CD4-positive, alpha-beta T cell treated with Interleukin-4 for 4 hours (primary cell): ENCODE measurements at regions not wholly inside any gene's neighbourhood (a gene's known extent, or its start where the extent isn't known, plus 50 kb on each side); places are given as distances from the start of the nearest gene placed in this dataset.

Experiments used
- DNase-seq: peaks from one replicate; pipeline ENCODE4 v3.0.0-alpha.2; 2020

DNA sequence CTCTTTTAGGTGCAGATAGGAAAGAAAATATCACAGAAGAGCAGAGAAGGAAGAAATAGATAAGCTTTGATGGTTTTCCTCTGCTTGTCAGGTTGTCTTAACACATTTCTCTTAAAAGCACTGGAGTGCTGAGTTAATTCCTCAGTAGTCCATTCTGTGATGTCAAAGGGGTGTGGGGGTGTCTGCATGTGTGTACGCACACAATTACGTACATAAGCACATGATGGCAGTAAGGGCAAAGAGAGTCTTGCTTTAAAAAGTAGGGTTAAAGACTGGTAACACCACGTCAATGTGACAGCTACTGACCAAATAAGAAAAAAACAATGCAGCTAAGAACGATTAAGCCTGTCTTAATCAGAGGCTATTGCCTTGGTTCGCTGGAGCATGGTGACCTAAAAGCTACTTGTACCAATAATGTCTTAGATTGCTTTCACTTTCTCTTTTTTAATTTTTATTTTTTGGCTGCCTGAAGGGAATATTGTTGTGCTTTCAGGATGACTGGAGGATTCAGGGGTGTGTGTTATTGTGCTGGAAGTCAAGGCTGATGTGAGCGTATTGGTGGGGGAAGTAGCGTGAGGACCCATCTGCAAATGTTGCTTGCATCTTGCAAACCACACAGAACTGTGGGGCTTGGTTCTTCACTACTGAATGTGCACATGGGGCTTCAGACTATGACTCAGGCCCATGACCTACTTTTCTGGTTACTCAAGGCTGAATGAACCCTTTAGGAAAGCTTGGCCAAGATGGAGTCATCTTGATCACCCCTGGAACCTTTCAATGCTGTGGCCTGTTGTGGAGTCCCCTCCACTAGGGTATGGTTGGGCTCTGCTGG is 417.8 kb upstream of the TPM1 start:
- no peak for DNase-seq

GRCh38 chr15:62625429-62626033 is 417.0 kb upstream of the TPM1 start:
- no peak for DNase-seq

DNA sequence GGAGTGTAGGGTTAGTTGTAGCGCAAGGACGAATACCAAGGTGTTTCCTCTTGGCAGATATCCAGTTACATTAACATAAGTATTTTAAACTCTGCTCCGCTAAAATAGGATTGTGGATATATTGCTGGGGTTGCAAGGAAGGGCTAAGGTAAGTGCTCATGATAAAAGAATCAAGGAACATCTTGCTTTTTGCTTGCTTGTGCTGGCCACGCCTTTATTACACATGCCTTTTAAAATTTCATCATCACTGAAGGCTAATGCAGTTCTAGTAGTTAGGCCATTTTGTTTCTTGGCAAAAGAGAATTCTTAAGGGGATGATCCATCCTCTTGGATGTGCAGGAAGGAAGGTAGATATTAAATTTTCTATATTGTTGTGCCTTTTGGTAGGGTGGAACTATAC is 415.6 kb upstream of the TPM1 start:
- no peak for DNase-seq

- no peak for DNase-seq
Observed at GRCh38 chr15:62631076-62631724, 411.3 kb upstream of the TPM1 start.

GRCh38 chr15:62636823-62637573 is 405.5 kb upstream of the TPM1 start:
- DNase-seq = no peak

DNA sequence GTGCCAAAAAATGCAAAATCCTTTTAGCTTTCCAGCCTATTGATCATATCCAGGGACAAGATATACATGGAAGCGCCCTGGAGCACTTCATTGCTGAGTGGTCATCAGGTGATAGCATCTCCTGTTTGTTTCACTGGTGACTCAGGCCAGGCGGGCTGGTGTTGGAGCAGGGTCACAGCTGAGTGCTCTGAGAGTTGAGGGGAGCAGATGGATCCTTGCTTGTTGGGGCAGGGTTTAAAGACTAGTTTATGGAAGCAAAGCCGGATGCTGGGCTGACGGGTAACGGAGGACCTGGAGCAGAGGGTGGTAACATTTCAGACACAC is 405.0 kb upstream of the TPM1 start:
- no peak for DNase-seq

DNA sequence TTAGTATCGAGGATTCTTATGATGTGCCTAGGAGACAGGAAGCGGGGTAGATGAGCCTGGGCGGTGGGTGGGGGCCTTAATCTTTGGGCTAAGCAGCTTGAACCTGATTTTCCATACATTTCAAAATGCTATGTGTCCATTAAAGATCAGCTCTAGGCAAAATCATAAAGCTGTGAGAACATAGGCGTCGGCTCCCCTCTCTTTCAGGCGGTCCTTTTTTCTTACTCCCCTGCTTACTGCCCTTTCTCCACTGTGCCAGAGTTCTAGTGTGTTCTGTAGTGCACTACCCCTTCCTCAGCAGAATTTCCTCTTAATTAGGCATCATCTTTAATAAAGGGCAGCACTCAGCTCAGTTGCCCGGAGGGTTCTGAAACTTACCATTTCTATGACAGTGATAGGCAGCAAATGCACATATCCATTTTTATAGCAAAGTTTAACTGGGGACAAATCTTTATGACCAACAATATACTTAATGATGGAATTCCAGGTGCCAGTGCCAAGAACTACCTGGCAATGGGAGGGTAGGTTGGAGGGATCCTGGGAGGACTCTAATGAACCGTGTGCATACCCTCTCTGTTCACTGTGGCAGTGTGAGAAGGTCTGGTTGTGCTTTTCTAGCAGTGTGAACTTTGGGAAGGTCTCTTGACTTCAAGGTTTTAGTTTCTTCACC is 404.5 kb upstream of the TPM1 start:
- no peak for DNase-seq

DNA sequence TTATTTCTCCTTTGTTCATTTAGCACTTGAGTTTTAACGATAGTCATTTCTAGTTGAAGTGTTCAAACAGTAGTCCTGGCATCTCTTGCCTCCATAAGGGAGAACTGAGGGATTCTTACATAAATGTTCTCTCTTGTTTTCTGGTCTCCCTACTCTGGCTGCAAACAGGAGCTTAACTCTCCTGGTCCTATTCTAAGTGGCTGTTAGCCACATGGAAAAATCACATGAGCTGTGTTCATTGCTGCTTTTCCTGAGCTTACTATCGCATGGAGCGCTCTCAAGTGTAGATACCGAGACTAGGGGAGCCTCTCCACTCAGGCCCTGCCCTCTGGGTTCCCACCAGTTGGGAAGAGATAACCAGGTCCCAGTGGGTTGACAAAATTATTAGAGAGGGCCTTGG is 403.1 kb upstream of the TPM1 start:
- DNase-seq = no peak

DNA sequence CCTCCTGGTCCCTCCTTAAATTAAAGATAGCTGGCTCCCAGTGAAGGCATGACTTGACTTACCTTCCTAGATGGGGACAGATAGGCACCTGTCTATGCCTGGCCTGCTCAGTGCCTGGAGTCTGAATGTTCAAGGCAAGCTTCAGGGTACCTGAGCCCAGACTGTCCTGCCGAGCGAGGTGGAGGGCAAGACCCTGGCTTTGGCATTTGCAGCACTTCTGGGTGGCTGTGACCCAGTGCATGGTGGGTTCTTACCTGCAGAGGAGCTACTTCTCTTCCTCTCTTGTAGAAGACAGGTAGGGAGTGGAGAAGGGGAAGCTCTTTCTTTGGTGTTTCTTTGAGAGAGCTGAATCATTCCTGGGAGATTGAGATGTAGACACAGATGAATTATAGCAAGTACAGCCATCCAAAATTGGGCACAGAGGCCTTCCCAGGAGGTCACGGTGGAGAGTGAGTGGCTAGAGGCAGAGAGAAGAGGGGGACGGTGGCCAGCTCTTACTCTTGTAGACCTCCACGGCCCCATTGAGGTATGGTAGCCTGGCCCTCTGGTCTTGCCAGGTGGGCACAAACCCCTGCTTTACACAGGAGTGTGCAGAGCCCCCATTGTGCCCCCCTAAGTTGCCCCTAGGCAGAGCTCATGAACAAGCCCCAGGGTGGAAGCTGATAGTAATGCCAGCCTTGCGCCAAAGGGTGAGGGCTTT is 402.5 kb upstream of the TPM1 start:
- no peak for DNase-seq

DNA sequence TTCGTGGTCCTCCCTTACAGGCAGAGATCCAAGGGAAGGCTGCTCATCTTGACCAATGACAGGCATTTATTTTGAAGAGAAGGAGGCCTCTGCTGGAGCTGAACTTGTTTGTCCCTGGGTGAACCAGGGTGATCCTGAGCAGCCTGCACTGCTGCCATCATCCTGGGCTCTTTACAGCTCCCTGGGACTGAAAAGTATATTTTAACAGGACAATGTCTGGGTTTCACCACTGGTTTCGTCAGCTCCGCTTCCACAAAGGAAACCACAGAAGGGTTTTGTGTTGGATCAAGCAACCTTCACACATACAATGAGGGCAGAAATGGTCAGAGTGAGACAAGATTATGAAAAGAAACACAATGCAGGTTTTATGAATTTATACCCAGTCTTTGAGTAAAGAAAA is 400.7 kb upstream of the TPM1 start:
- no peak for DNase-seq

DNA sequence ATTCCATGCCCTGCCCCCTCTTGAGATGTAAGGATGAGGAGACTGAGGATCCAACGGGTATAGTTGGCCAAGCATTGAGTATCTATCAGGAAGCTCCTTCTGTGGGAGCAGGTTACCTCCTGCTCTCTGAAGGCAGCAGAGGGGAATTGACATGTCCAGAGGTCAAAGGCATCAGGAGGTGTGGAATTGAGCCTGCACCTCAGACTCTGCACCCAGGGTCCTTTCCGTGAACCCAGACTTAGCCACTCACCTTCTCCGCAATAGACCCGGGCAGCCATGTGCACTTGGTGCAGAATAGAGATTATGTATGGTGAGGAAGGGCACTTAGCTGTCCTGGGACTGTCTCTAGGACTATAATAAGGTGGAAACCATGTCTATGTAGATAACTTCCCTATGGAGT is 399.0 kb upstream of the TPM1 start:
- DNase-seq = no peak

- no peak for DNase-seq
Observed at GRCh38 chr15:62644216-62644888, 398.2 kb upstream of the TPM1 start.

GRCh38 chr15:62644889-62645742 is 397.4 kb upstream of the TPM1 start:
- no peak for DNase-seq

DNA sequence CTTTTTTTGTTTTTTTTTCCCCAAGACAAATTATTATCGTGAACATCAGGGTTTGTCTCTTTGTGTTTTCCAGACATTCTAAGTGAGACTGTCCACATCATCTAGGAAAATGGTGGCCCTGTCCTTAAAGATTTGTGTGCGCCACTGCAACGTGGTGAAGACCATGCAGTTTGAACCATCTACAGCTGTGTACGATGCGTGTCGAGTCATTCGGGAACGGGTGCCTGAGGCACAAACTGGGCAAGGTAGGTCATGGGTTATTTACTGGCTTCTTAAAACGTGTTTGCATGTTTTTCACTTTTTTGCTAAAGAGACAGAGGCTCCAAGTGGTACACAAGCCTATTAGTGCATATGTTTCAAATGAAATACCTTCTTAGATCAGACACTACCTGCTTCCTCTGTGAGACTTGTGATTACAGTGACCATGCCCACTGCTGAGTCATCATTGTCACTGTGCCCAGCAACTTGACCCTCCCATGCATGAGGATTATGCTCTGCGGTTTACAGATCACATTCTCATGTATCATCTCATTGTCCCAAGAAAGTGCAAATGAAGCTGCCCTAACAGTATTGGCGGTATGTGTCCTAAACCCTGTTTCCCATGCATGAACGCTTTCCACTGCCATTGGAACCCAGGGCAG is 395.2 kb upstream of the TPM1 start:
- no peak for DNase-seq

DNA sequence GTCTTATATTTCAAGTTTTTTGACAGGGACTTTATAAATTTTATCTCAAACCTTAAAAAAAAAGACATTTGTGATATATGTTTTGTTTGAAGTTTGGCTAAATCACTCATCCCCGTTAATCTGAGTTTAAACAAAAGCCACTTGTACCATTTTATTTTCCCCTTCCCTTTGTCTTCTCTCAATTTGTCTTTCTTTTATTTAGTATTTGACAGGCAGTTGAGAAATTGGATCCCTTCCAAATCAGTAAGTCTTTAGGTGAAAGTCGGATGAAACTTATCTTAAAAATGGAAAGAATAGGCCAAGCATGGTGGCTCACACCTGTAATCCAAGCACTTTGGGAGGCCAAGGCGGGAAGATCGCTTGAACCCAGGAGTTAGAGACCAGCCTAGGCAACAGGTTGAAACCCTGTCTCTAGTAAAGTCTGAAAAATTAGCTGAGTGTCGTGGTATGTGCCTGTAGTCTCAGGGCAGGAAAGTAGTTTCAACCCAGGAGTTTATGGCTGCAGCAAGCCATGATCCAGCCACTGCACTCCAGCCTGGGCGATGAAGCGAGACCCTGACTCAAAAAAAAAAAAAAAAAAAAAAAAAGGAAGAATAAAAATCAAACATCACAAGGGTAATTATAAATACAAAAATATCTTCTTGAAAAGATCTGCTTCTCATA is 394.6 kb upstream of the TPM1 start:
- DNase-seq = no peak

GRCh38 chr15:62648954-62649353 is 393.6 kb upstream of the TPM1 start:
- DNase-seq = no peak

- DNase-seq = no peak
Observed at GRCh38 chr15:62649793-62650420, 392.6 kb upstream of the TPM1 start.

- DNase-seq = no peak
Observed at GRCh38 chr15:62653122-62653521, 389.4 kb upstream of the TPM1 start.

DNA sequence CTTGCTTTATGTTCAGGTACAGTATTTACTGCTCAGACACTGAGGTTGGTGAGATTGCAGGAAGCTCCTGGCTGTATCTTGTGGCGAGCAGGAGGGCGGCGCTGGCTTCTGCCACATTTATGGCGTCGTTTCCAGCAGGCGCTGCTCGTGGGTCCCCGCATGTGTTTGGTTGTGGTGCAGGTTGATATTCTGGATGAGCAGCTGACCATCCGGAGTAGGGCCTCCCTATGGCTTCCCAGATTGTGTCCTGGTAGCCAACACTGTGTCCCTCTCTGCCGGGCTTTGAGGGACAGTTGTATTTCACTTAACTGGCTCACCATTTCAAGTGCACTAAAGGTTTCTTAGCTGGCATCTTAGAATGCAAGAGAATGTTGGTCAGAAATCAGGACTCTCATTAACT is 386.5 kb upstream of the TPM1 start:
- no peak for DNase-seq
